ENCODE measurements at regions not wholly inside any gene's neighbourhood (a gene's known extent, or its start where the extent isn't known, plus 50 kb on each side); places are given as distances from the start of the nearest gene placed in this dataset.
"Not testable (repeated sequence)": the region's sequence is repeated elsewhere in the genome, so short reads cannot be mapped to it uniquely, and the experiment has no call there.

DNA sequence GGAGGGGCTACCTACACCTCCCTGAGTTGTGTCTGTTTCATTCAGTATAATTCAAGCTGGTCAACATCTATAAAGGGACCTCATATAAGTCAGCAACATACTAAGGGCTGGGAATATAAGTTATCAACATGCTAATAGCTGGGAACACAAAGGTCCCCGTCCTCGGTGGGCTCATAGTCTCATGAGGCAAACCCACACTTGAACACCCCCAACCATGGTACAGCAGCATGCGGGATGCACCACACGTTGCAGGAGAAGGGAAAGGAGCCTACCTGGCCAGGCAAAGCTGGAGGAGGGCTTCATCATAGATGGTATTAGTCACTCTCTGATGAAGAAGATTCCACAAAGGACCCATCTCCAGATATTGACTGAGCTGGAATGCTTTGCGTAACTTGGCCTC lies 561.8 kb upstream of the B3GAT1 start:
- intact Hi-C loops (cut with DNase I), result no loop called here
- no peak overlapping the region for H3K4me3 ChIP-seq
- DNase-seq (no peak), ATAC-seq (no peak)
- no peaks in the 10 kb centered on the region for H3K27me3 ChIP-seq
- H3K36me3 ChIP-seq, result no peaks in the 10 kb centered on the region
- H3K27ac ChIP-seq, result no peak overlapping the region
- 63% methylated on average over 4 of the region's 5 CpGs for WGBS (ENCODE audit: insufficient coverage, low coverage, low lambda C conversion rate, missing lambda C conversion rate)
- TF ChIP-seq CTCF (IDR thresholded peaks at IDR 0.05), result no peak
- no peak for TF ChIP-seq POLR2A (IDR thresholded peaks at IDR 0.05)
- H3K9me3 ChIP-seq, result no peaks in the 10 kb centered on the region
- H3K4me1 ChIP-seq, result no peaks in the 10 kb centered on the region

DNA sequence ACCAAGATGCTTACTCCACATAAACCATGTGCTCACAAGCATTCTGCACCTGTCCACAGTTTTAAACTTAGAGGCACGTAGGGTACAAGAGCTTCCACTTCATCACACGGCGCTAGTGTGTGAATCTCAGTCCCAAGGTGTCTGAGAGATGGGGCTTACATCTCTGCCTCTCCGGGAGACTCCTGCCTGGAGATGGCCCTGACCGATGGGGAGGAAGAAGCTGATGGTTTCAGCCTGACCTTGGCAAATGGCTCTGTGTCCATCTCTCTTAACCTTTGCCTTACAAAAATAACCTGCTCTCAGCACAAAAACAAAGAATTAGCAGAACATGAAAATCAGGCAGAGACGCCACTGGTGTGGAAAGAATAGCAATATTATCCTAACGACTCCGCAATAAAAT lies 559.3 kb upstream of the B3GAT1 start:
- no peak for DNase-seq
- WGBS (ENCODE audit: insufficient coverage, low coverage, low lambda C conversion rate, missing lambda C conversion rate), result 66% methylated on average over 8 of the region's 8 CpGs
- no peaks in the 10 kb centered on the region for H3K9me3 ChIP-seq
- H3K4me3 ChIP-seq, result no peak overlapping the region
- ATAC-seq, result no peak
- H3K27ac ChIP-seq, result no peak overlapping the region
- H3K36me3 ChIP-seq, result no peaks in the 10 kb centered on the region
- H3K4me1 ChIP-seq, result no peaks in the 10 kb centered on the region
- H3K27me3 ChIP-seq, result no peaks in the 10 kb centered on the region
- intact Hi-C loops (cut with DNase I), result no loop called here
- no peak for TF ChIP-seq CTCF (IDR thresholded peaks at IDR 0.05)
- no peak for TF ChIP-seq POLR2A (IDR thresholded peaks at IDR 0.05)

- H3K27me3 ChIP-seq, result no peaks in the 10 kb centered on the region
- ATAC-seq (no peak), DNase-seq (no peak)
- H3K4me3 ChIP-seq, result no peak overlapping the region
- intact Hi-C loops (cut with DNase I), result no loop called here
- H3K27ac ChIP-seq, result no peak overlapping the region
- no peaks in the 10 kb centered on the region for H3K9me3 ChIP-seq
- TF ChIP-seq CTCF (IDR thresholded peaks at IDR 0.05) (no peak), POLR2A (IDR thresholded peaks at IDR 0.05) (no peak)
- 28% methylated on average over 2 of the region's 2 CpGs for WGBS (ENCODE audit: insufficient coverage, low coverage, low lambda C conversion rate, missing lambda C conversion rate)
- no peaks in the 10 kb centered on the region for H3K4me1 ChIP-seq
- no peaks in the 10 kb centered on the region for H3K36me3 ChIP-seq
Observed at GRCh38 chr11:134967746-134968145, 555.7 kb upstream of the B3GAT1 start.

- H3K9me3 ChIP-seq; H3K4me1 ChIP-seq; H3K27me3 ChIP-seq; H3K27ac ChIP-seq; intact Hi-C loops (cut with DNase I); H3K36me3 ChIP-seq; DNase-seq; H3K4me3 ChIP-seq; ATAC-seq: not testable (repeated sequence)
- WGBS (ENCODE audit: insufficient coverage, low coverage, low lambda C conversion rate, missing lambda C conversion rate), result 90% methylated on average over 15 of the region's 30 CpGs
Observed at GRCh38 chr11:134961386-134961785, 549.3 kb upstream of the B3GAT1 start.

DNA sequence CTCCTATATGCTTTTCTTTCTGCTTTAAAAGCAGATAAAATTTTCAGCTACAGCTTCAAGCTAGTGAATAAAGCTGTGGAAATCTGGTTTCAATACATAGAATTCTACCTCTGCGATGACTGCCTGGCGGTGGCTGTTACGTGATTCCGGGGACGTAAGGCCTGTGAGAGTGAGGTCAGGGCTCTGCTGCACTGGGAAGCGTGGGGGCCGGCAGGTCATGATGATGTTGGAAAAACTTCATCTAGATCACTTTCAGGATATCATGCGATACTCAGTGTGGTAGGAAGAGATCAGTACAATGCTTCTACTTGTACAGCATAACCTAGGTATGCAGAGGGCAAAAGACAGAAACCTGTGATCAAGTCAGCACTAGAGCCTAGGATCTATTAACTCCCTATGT lies 546.8 kb upstream of the B3GAT1 start:
- WGBS (ENCODE audit: insufficient coverage, low coverage, low lambda C conversion rate, missing lambda C conversion rate), result 87% methylated on average over 8 of the region's 8 CpGs
- ATAC-seq, result no peak

More for the DNA sequence above, 546.8 kb upstream of the B3GAT1 start:
- no peak overlapping the region for H3K27ac ChIP-seq
- H3K4me1 ChIP-seq, result no peaks in the 10 kb centered on the region
- no peaks in the 10 kb centered on the region for H3K36me3 ChIP-seq
- no peaks in the 10 kb centered on the region for H3K9me3 ChIP-seq
- H3K4me3 ChIP-seq, result no peak overlapping the region
- intact Hi-C loops (cut with DNase I), result no loop called here
- no peaks in the 10 kb centered on the region for H3K27me3 ChIP-seq
- TF ChIP-seq CTCF (IDR thresholded peaks at IDR 0.05) (no peak), POLR2A (IDR thresholded peaks at IDR 0.05) (no peak)
- no peak for DNase-seq

Measured in right lobe of liver (tissue), 6 donors.